Breast epithelium (tissue), 4 donors: ENCODE measurements at regions not wholly inside any gene's neighbourhood (a gene's known extent, or its start where the extent isn't known, plus 50 kb on each side); places are given as distances from the start of the nearest gene placed in this dataset.

ENCODE experiments used
- DNase-seq, 2 donors: peaks; one replicate each; pipeline ENCODE4 v3.0.0-alpha.2; 2019; ENCODE audit warnings: low spot score in 2 of 2
- H3K27ac ChIP-seq, 2 donors: fragments of 200-600 bp; sonication (generic) in 1 of 2; one replicate each; pipeline ENCODE4 v1.5.1; 2016 to 2019; ENCODE audit warnings: mild to moderate bottlenecking in 1 of 2
- H3K27me3 ChIP-seq, 2 donors: fragments of 200-600 bp; sonication (generic) in 1 of 2; one replicate each; pipeline versions ENCODE4 v1.5.1 to v1.6.0; 2017 to 2019; ENCODE audit warnings: control low read depth in 1 of 2, mild to moderate bottlenecking in 1 of 2
- H3K36me3 ChIP-seq: fragments of 200-600 bp; one replicate; pipeline ENCODE4 v1.5.1; 2019
- H3K4me1 ChIP-seq, 2 donors: fragments of 200-600 bp; sonication (generic); one replicate each; pipeline ENCODE4 v1.5.1; 2016 to 2019; ENCODE audit warnings: control low read depth in 1 of 2
- H3K4me3 ChIP-seq, 3 donors: fragments of 200-600 bp; sonication (generic); 1 replicate in 2 of 3; 2 replicates in 1 of 3; pipeline ENCODE4 v1.5.1; 2016 to 2019; ENCODE audit warnings: mild to moderate bottlenecking in 3 of 3, moderate library complexity in 2 of 3
- H3K9me3 ChIP-seq, 2 donors: fragments of 200-600 bp; sonication (generic) in 1 of 2; one replicate each; pipeline ENCODE4 v1.5.1; 2016 to 2019; ENCODE audit warnings: control low read depth in 1 of 2
- CTCF ChIP-seq, 3 donors: fragments of 450-650 bp; IDR thresholded peaks; one replicate each; pipeline ENCODE4 v1.5.1; 2016 to 2017; ENCODE audit warnings: antibody characterized with exemption in 3 of 3, mild to moderate bottlenecking in 3 of 3, moderate library complexity in 3 of 3
- POLR2A ChIP-seq: fragments of 450-650 bp; IDR thresholded peaks from one replicate; pipeline ENCODE4 v1.6.1; 2016; ENCODE audit warnings: antibody characterized with exemption, mild to moderate bottlenecking, moderate library complexity
- POLR2AphosphoS5 ChIP-seq, 3 donors: sonication (generic); formaldehyde crosslinking; IDR thresholded peaks; one replicate each; pipeline ENCODE4 v1.6.1; 2017; ENCODE audit warnings: antibody characterized with exemption in 3 of 3
- intact Hi-C: fragments of 100-400 bp; cut with DNase I; formaldehyde crosslinking; loops from one replicate; pipeline ENCODE4 v1.15.1; 2023; ENCODE audit warnings: low total_unique reads

- Histone ChIP-seq H3K36me3 (no peaks in the 10 kb centered on the region), H3K9me3 (no peaks in the 10 kb centered on the region), H3K4me3 (no peak overlapping the region), H3K27ac (no peak overlapping the region), H3K27me3 (peaks cover 0 to 54% of the 10 kb centered on the region in 2 donors), H3K4me1 (no peaks in the 10 kb centered on the region)
- TF ChIP-seq POLR2A: no peak
- no peak for TF ChIP-seq POLR2AphosphoS5 (IDR thresholded peaks at IDR 0.05)
- TF ChIP-seq CTCF (IDR thresholded peaks at IDR 0.05): no peak
- intact Hi-C loops: no loop called here
- no peak for DNase-seq
Measured at GRCh38 chr17:34125921-34126320, 129.2 kb upstream of the CCL2 start.

- intact Hi-C loops: no loop called here
- peaks cover 0 to 50% of the 10 kb centered on the region in 2 donors for H3K27me3 ChIP-seq
- no peaks in the 10 kb centered on the region for H3K9me3 ChIP-seq
- DNase-seq: no peak
- no peak overlapping the region for H3K4me3 ChIP-seq
- TF ChIP-seq POLR2A (no peak), POLR2AphosphoS5 (IDR thresholded peaks at IDR 0.05) (no peak), CTCF (IDR thresholded peaks at IDR 0.05) (no peak)
- no peaks in the 10 kb centered on the region for H3K4me1 ChIP-seq
- H3K36me3 ChIP-seq: no peaks in the 10 kb centered on the region
- H3K27ac ChIP-seq: no peak overlapping the region
Measured at GRCh38 chr17:34126496-34126895, 128.6 kb upstream of the CCL2 start.

GRCh38 chr17:34126965-34127364 lies 128.1 kb upstream of the CCL2 start:
- intact Hi-C loops: no loop called here
- TF ChIP-seq POLR2AphosphoS5 (IDR thresholded peaks at IDR 0.05) (no peak), CTCF (IDR thresholded peaks at IDR 0.05) (no peak), POLR2A (no peak)
- Histone ChIP-seq H3K9me3 (no peaks in the 10 kb centered on the region), H3K4me3 (no peak overlapping the region), H3K4me1 (no peaks in the 10 kb centered on the region), H3K27ac (no peak overlapping the region), H3K27me3 (peaks cover 0 to 46% of the 10 kb centered on the region in 2 donors), H3K36me3 (no peaks in the 10 kb centered on the region)
- DNase-seq: no peak

- DNase-seq: no peak
- Histone ChIP-seq H3K36me3 (no peaks in the 10 kb centered on the region), H3K4me1 (no peaks in the 10 kb centered on the region), H3K27ac (no peak overlapping the region), H3K9me3 (no peaks in the 10 kb centered on the region), H3K27me3 (peaks cover 0 to 17% of the 10 kb centered on the region in 2 donors), H3K4me3 (no peak overlapping the region)
- TF ChIP-seq CTCF (IDR thresholded peaks at IDR 0.05) (no peak), POLR2AphosphoS5 (IDR thresholded peaks at IDR 0.05) (no peak), POLR2A (no peak)
- intact Hi-C loops: no loop called here
Measured at GRCh38 chr17:34130544-34130943, 124.5 kb upstream of the CCL2 start.

GRCh38 chr17:34131386-34131785 lies 123.7 kb upstream of the CCL2 start:
- no peaks in the 10 kb centered on the region for H3K36me3 ChIP-seq
- peaks cover 0 to 10% of the 10 kb centered on the region in 2 donors for H3K27me3 ChIP-seq
- intact Hi-C loops: no loop called here
- no peak for TF ChIP-seq POLR2A
- TF ChIP-seq POLR2AphosphoS5 (IDR thresholded peaks at IDR 0.05): no peak
- no peak for TF ChIP-seq CTCF (IDR thresholded peaks at IDR 0.05)
- H3K9me3 ChIP-seq: no peaks in the 10 kb centered on the region
- H3K4me3 ChIP-seq: no peak overlapping the region
- H3K4me1 ChIP-seq: no peaks in the 10 kb centered on the region
- DNase-seq: no peak
- H3K27ac ChIP-seq: no peak overlapping the region
